ENCODE measurements at regions not wholly inside any gene's neighbourhood (a gene's known extent, or its start where the extent isn't known, plus 50 kb on each side); places are given as distances from the start of the nearest gene placed in this dataset.

GRCh38 chr22:22407061-22407460 is 101.5 kb downstream of the ZNF280B start:
- no peaks in the 10 kb centered on the region for H3K36me3 ChIP-seq (ENCODE audit: control insufficient read depth in 4 of 4, insufficient read depth in 4 of 4, low read length in 4 of 4)
- H3K9ac ChIP-seq (ENCODE audit: insufficient read depth in 1 of 2, low read length in 2 of 2): no peak overlapping the region
- ATAC-seq (ENCODE audit: insufficient read depth, low FRiP score) (no peak), DNase-seq (no peak)
- no peak overlapping the region for H3K27ac ChIP-seq (ENCODE audit: low read depth in 1 of 2, low read length in 1 of 2)
- no peak for TF ChIP-seq CTCF (IDR thresholded peaks at IDR 0.05; ENCODE audit: control extremely low read depth, extremely low read depth)
- no peaks in the 10 kb centered on the region for H3K9me3 ChIP-seq (ENCODE audit: control insufficient read depth in 4 of 4, insufficient read depth in 3 of 4, low read length in 3 of 4)
- peaks cover 0 to 4% (median 0%) of the 10 kb centered on the region in 3 donors for H3K27me3 ChIP-seq (ENCODE audit: control insufficient read depth in 3 of 3, insufficient read depth in 3 of 3, low read length in 2 of 3)
- 67 to 81% methylated on average over 5 of the region's 5 CpGs for whole genome bisulfite sequencing, 2 donors
- no peak overlapping the region for H3K4me3 ChIP-seq
- no peaks in the 10 kb centered on the region for H3K4me1 ChIP-seq (ENCODE audit: control insufficient read depth in 5 of 5, insufficient read depth in 5 of 5, low read length in 5 of 5)

- H3K4me1 ChIP-seq (ENCODE audit: control insufficient read depth in 5 of 5, insufficient read depth in 5 of 5, low read length in 5 of 5): no peaks in the 10 kb centered on the region
- H3K27me3 ChIP-seq (ENCODE audit: control insufficient read depth in 3 of 3, insufficient read depth in 3 of 3, low read length in 2 of 3): peaks cover 0 to 4% (median 0%) of the 10 kb centered on the region in 3 donors
- no peak for DNase-seq
- H3K27ac ChIP-seq (ENCODE audit: low read depth in 1 of 2, low read length in 1 of 2): no peak overlapping the region
- H3K9ac ChIP-seq (ENCODE audit: insufficient read depth in 1 of 2, low read length in 2 of 2): no peak overlapping the region
- TF ChIP-seq CTCF (IDR thresholded peaks at IDR 0.05; ENCODE audit: control extremely low read depth, extremely low read depth): no peak
- no peak overlapping the region for H3K4me3 ChIP-seq
- H3K9me3 ChIP-seq (ENCODE audit: control insufficient read depth in 4 of 4, insufficient read depth in 3 of 4, low read length in 3 of 4): peaks cover 0 to 3% (median 0%) of the 10 kb centered on the region in 4 donors
- no peak for ATAC-seq (ENCODE audit: insufficient read depth, low FRiP score)
- 64 to 73% methylated on average over 3 of the region's 3 CpGs for WGBS, 2 donors
- no peaks in the 10 kb centered on the region for H3K36me3 ChIP-seq (ENCODE audit: control insufficient read depth in 4 of 4, insufficient read depth in 4 of 4, low read length in 4 of 4)
Measured at GRCh38 chr22:22408269-22408668, 100.3 kb downstream of the ZNF280B start.

GRCh38 chr22:22408731-22409696 is 99.5 kb downstream of the ZNF280B start:
- peaks cover 0 to 3% (median 0%) of the 10 kb centered on the region in 4 donors for H3K9me3 ChIP-seq (ENCODE audit: control insufficient read depth in 4 of 4, insufficient read depth in 3 of 4, low read length in 3 of 4)
- no peak overlapping the region for H3K27ac ChIP-seq (ENCODE audit: low read depth in 1 of 2, low read length in 1 of 2)
- ATAC-seq (ENCODE audit: insufficient read depth, low FRiP score): no peak

More at GRCh38 chr22:22408731-22409696, 99.5 kb downstream of the ZNF280B start:
- WGBS, 2 donors: 50 to 62% methylated on average over 14 of the region's 14 CpGs
- no peak overlapping the region for H3K4me3 ChIP-seq
- H3K36me3 ChIP-seq (ENCODE audit: control insufficient read depth in 4 of 4, insufficient read depth in 4 of 4, low read length in 4 of 4): no peaks in the 10 kb centered on the region
- H3K27me3 ChIP-seq (ENCODE audit: control insufficient read depth in 3 of 3, insufficient read depth in 3 of 3, low read length in 2 of 3): peaks cover 0 to 4% (median 0%) of the 10 kb centered on the region in 3 donors
- no peak overlapping the region for H3K9ac ChIP-seq (ENCODE audit: insufficient read depth in 1 of 2, low read length in 2 of 2)
- H3K4me1 ChIP-seq (ENCODE audit: control insufficient read depth in 5 of 5, insufficient read depth in 5 of 5, low read length in 5 of 5): no peaks in the 10 kb centered on the region
- TF ChIP-seq CTCF (IDR thresholded peaks at IDR 0.05; ENCODE audit: control extremely low read depth, extremely low read depth): no peak
- DNase-seq: peak in 1 of 3 donors; percentile 24
